Prostate gland (tissue), 2 donors: ENCODE measurements at regions not wholly inside any gene's neighbourhood (a gene's known extent, or its start where the extent isn't known, plus 50 kb on each side); places are given as distances from the start of the nearest gene placed in this dataset.

Experiments used
- DNase-seq: peaks from one replicate; pipeline ENCODE4 v3.0.0-alpha.2; 2019; ENCODE audit warnings: low spot score
- H3K27ac ChIP-seq, 2 donors: fragments of 200-600 bp; sonication (generic); 2 replicates each; pipeline ENCODE4 v1.5.1; 2017 to 2019
- H3K27me3 ChIP-seq: fragments of 200-600 bp; sonication (generic); replicated peaks from 2 replicates; pipeline ENCODE4 v1.5.1; 2019; ENCODE audit not compliant: insufficient read depth
- H3K36me3 ChIP-seq, 2 donors: fragments of 200-600 bp; sonication (generic); 1 replicate in 1 of 2; 2 replicates in 1 of 2; pipeline versions ENCODE4 v1.5.1 to v1.8.1; 2017 to 2019
- H3K4me1 ChIP-seq: fragments of 200-600 bp; sonication (generic); replicated peaks from 2 replicates; pipeline ENCODE4 v1.5.1; 2019
- H3K4me3 ChIP-seq, 2 donors: fragments of 200-600 bp; sonication (generic); 2 replicates each; pipeline ENCODE4 v1.5.1; 2017 to 2019
- H3K9me3 ChIP-seq: fragments of 200-600 bp; sonication (generic); 2 replicates; pipeline ENCODE4 v1.5.1; 2017
- CTCF ChIP-seq, 4 experiments: fragments of 200-600 bp in 2 of 4; fragments of 450-650 bp in 2 of 4; sonication (generic) in 2 of 4; IDR thresholded peaks; 1 replicate in 3 of 4; 2 replicates in 1 of 4; pipeline ENCODE4 v1.5.1; 2016 to 2019; ENCODE audit warnings: antibody characterized with exemption in 4 of 4, mild to moderate bottlenecking in 2 of 4, moderate library complexity in 2 of 4
- POLR2A ChIP-seq: fragments of 450-650 bp; IDR thresholded peaks from one replicate; pipeline ENCODE4 v1.6.1; 2016; ENCODE audit warnings: antibody characterized with exemption, mild to moderate bottlenecking
- POLR2AphosphoS5 ChIP-seq: sonication (generic); formaldehyde crosslinking; IDR thresholded peaks from one replicate; pipeline ENCODE4 v1.6.1; 2017; ENCODE audit warnings: antibody characterized with exemption
- WGBS: methylation state at CpG from one replicate; pipeline ENCODE4 v1.1.5; 2018; 5-methylcytosine and 5-hydroxymethylcytosine counted together
- intact Hi-C: fragments of 100-400 bp; cut with DNase I; formaldehyde crosslinking; loops from one replicate; pipeline ENCODE4 v1.14.2; 2022

GRCh38 chr10:133035952-133036351 lies 51.8 kb upstream of the ADGRA1 start:
- Histone ChIP-seq H3K9me3 (no peaks in the 10 kb centered on the region), H3K27ac (no peak overlapping the region), H3K4me1 (no peaks in the 10 kb centered on the region), H3K27me3 (peaks cover 15% of the 10 kb centered on the region), H3K4me3 (no peak overlapping the region), H3K36me3 (no peaks in the 10 kb centered on the region)
- 32% methylated on average over 10 of the region's 10 CpGs for WGBS
- TF ChIP-seq CTCF (IDR thresholded peaks at IDR 0.05) (no peak), POLR2A (no peak), POLR2AphosphoS5 (no peak)
- DNase-seq, result no peak
- intact Hi-C loops, result no loop called here

- H3K27me3 ChIP-seq, result peaks cover 14% of the 10 kb centered on the region
- TF ChIP-seq POLR2AphosphoS5 (no peak), POLR2A (no peak), CTCF (IDR thresholded peaks at IDR 0.05) (no peak)
- H3K4me1 ChIP-seq, result no peaks in the 10 kb centered on the region
- H3K36me3 ChIP-seq, result no peaks in the 10 kb centered on the region
- no peak for DNase-seq
- H3K9me3 ChIP-seq, result no peaks in the 10 kb centered on the region
- intact Hi-C loops, result no loop called here
- no peak overlapping the region for H3K27ac ChIP-seq
- 72% methylated on average over 10 of the region's 10 CpGs for WGBS
- no peak overlapping the region for H3K4me3 ChIP-seq
Observed at GRCh38 chr10:133034762-133035161, 53.0 kb upstream of the ADGRA1 start.

GRCh38 chr10:133034092-133034491 lies 53.6 kb upstream of the ADGRA1 start:
- no peak for TF ChIP-seq CTCF (IDR thresholded peaks at IDR 0.05)
- no peak for TF ChIP-seq POLR2A
- no peak for TF ChIP-seq POLR2AphosphoS5
- intact Hi-C loops, result no loop called here
- WGBS, result 89% methylated on average over 10 of the region's 10 CpGs
- Histone ChIP-seq H3K4me1 (no peaks in the 10 kb centered on the region), H3K27me3 (peaks cover 7% of the 10 kb centered on the region), H3K27ac (no peak overlapping the region), H3K9me3 (no peaks in the 10 kb centered on the region), H3K36me3 (no peaks in the 10 kb centered on the region), H3K4me3 (no peak overlapping the region)
- no peak for DNase-seq

- no peak for DNase-seq
- intact Hi-C loops, result no loop called here
- Histone ChIP-seq H3K4me1 (no peaks in the 10 kb centered on the region), H3K27me3 (peaks cover 8% of the 10 kb centered on the region), H3K4me3 (no peak overlapping the region), H3K27ac (no peak overlapping the region), H3K9me3 (no peaks in the 10 kb centered on the region), H3K36me3 (no peaks in the 10 kb centered on the region)
- WGBS, result 86% methylated on average over 11 of the region's 11 CpGs
- no peak for TF ChIP-seq CTCF (IDR thresholded peaks at IDR 0.05)
Observed at GRCh38 chr10:133033742-133034048, 54.0 kb upstream of the ADGRA1 start.

GRCh38 chr10:133032976-133033741 lies 54.6 kb upstream of the ADGRA1 start:
- Histone ChIP-seq H3K9me3 (no peaks in the 10 kb centered on the region), H3K36me3 (no peaks in the 10 kb centered on the region), H3K27ac (no peak overlapping the region), H3K4me3 (no peak overlapping the region), H3K27me3 (peaks cover 8% of the 10 kb centered on the region), H3K4me1 (no peaks in the 10 kb centered on the region)
- no peak for DNase-seq
- no peak for TF ChIP-seq POLR2A
- no peak for TF ChIP-seq CTCF (IDR thresholded peaks at IDR 0.05)
- TF ChIP-seq POLR2AphosphoS5, result no peak
- 83% methylated on average over 19 of the region's 20 CpGs for WGBS
- intact Hi-C loops, result no loop called here
